Upper lobe of left lung (tissue), 6 donors: ENCODE measurements at regions not wholly inside any gene's neighbourhood (a gene's known extent, or its start where the extent isn't known, plus 50 kb on each side); places are given as distances from the start of the nearest gene placed in this dataset.

Experiments used
- ATAC-seq, 2 donors: fragments of 200-7000 bp; cut with Tn5 transposase; one replicate each; pipeline ENCODE4 v1.9.1; 2022; ENCODE audit warnings: mild to moderate bottlenecking in 2 of 2, moderate library complexity in 2 of 2; ENCODE audit not compliant: low FRiP score in 2 of 2
- DNase-seq, 2 donors: peaks; one replicate each; pipeline ENCODE4 v3.0.0-alpha.2; 2019 to 2020
- H3K27ac ChIP-seq, 4 donors: fragments of 200-600 bp; sonication (generic); one replicate each; pipeline ENCODE4 v1.5.1; 2016 to 2019
- H3K27me3 ChIP-seq, 4 donors: fragments of 200-600 bp; sonication (generic); one replicate each; pipeline ENCODE4 v1.5.1; 2017 to 2019
- H3K36me3 ChIP-seq, 4 donors: fragments of 200-600 bp; sonication (generic); one replicate each; pipeline ENCODE4 v1.5.1; 2016 to 2019
- H3K4me1 ChIP-seq, 4 donors: fragments of 200-600 bp; sonication (generic); one replicate each; pipeline ENCODE4 v1.5.1; 2018 to 2019
- H3K4me3 ChIP-seq, 4 donors: fragments of 200-600 bp; sonication (generic); one replicate each; pipeline ENCODE4 v1.5.1; 2017 to 2019; ENCODE audit warnings: mild to moderate bottlenecking in 2 of 4, moderate library complexity in 1 of 4
- H3K9me3 ChIP-seq, 4 donors: fragments of 200-600 bp; sonication (generic); one replicate each; pipeline ENCODE4 v1.5.1; 2018 to 2019
- EP300 ChIP-seq, 4 donors: sonication (generic); formaldehyde crosslinking; IDR thresholded peaks; one replicate each; pipeline ENCODE4 v1.5.1; 2017; ENCODE audit warnings: antibody characterized with exemption in 4 of 4, control low read depth in 2 of 4
- POLR2A ChIP-seq, 4 donors: fragments of 450-650 bp; IDR thresholded peaks; one replicate each; pipeline ENCODE4 v1.5.1; 2016 to 2017; ENCODE audit warnings: antibody characterized with exemption in 4 of 4, mild to moderate bottlenecking in 2 of 4
- POLR2AphosphoS5 ChIP-seq, 2 donors: sonication (generic); formaldehyde crosslinking; IDR thresholded peaks; one replicate each; pipeline ENCODE4 v1.5.1; 2017; ENCODE audit warnings: antibody characterized with exemption in 2 of 2
- WGBS, 2 donors: methylation state at CpG; one replicate each; pipeline ENCODE4 v1.1.5; 2017 to 2018; 5-methylcytosine and 5-hydroxymethylcytosine counted together
- TF ChIP-seq, protein P1 (sequence below), 6 experiments: fragments of 450-650 bp in 4 of 6; fragments of 200-600 bp in 2 of 6; sonication (generic) in 2 of 6; IDR thresholded peaks; one replicate each; pipeline ENCODE4 v1.5.1; 2016 to 2019; ENCODE audit warnings: antibody characterized with exemption in 6 of 6
- donor health status: DM: no; HTN: no; CAD: no; lungs with moderate emphysema.
- donor health status: DM: no; HTN: yes; CAD: no; lungs with severe emphysema.

- Histone ChIP-seq H3K4me3 (no peak overlapping the region), H3K27ac (no peak overlapping the region), H3K4me1 (peaks cover 0 to 8% (median 2%) of the 10 kb centered on the region in 4 donors), H3K36me3 (no peaks in the 10 kb centered on the region), H3K9me3 (no peaks in the 10 kb centered on the region), H3K27me3 (no peaks in the 10 kb centered on the region)
- TF ChIP-seq, protein P1, sequence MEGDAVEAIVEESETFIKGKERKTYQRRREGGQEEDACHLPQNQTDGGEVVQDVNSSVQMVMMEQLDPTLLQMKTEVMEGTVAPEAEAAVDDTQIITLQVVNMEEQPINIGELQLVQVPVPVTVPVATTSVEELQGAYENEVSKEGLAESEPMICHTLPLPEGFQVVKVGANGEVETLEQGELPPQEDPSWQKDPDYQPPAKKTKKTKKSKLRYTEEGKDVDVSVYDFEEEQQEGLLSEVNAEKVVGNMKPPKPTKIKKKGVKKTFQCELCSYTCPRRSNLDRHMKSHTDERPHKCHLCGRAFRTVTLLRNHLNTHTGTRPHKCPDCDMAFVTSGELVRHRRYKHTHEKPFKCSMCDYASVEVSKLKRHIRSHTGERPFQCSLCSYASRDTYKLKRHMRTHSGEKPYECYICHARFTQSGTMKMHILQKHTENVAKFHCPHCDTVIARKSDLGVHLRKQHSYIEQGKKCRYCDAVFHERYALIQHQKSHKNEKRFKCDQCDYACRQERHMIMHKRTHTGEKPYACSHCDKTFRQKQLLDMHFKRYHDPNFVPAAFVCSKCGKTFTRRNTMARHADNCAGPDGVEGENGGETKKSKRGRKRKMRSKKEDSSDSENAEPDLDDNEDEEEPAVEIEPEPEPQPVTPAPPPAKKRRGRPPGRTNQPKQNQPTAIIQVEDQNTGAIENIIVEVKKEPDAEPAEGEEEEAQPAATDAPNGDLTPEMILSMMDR (IDR thresholded peaks at IDR 0.05): no peak
- no peak for TF ChIP-seq POLR2AphosphoS5 (IDR thresholded peaks at IDR 0.05)
- no peak for TF ChIP-seq POLR2A (IDR thresholded peaks at IDR 0.05)
- TF ChIP-seq EP300 (IDR thresholded peaks at IDR 0.05): no peak
- no peak for DNase-seq
- ATAC-seq: no peak
- 72 to 77% methylated on average over 3 of the region's 3 CpGs for WGBS, 2 donors
Observed at GRCh38 chr7:116420003-116420402, 79.5 kb upstream of the CAV2 start.

- H3K9me3 ChIP-seq: no peaks in the 10 kb centered on the region
- WGBS, 2 donors: 67 to 84% methylated on average over 1 of the region's 1 CpG
- ATAC-seq (no peak), DNase-seq (no peak)
- no peaks in the 10 kb centered on the region for H3K36me3 ChIP-seq
- TF ChIP-seq POLR2A (IDR thresholded peaks at IDR 0.05) (no peak), EP300 (IDR thresholded peaks at IDR 0.05) (no peak), POLR2AphosphoS5 (IDR thresholded peaks at IDR 0.05) (no peak)
- TF ChIP-seq, protein P1 (IDR thresholded peaks at IDR 0.05): no peak
- H3K4me3 ChIP-seq: no peak overlapping the region
- no peaks in the 10 kb centered on the region for H3K27me3 ChIP-seq
- H3K27ac ChIP-seq: no peak overlapping the region
- peaks cover 0 to 8% (median 4%) of the 10 kb centered on the region in 4 donors for H3K4me1 ChIP-seq
Observed at GRCh38 chr7:116421298-116421697, 78.2 kb upstream of the CAV2 start.

GRCh38 chr7:116422683-116423082 is 76.9 kb upstream of the CAV2 start:
- no peak for ATAC-seq
- no peak overlapping the region for H3K27ac ChIP-seq
- no peaks in the 10 kb centered on the region for H3K9me3 ChIP-seq
- TF ChIP-seq POLR2A (IDR thresholded peaks at IDR 0.05): no peak
- TF ChIP-seq POLR2AphosphoS5 (IDR thresholded peaks at IDR 0.05): no peak
- TF ChIP-seq, protein P1 (IDR thresholded peaks at IDR 0.05): no peak
- TF ChIP-seq EP300 (IDR thresholded peaks at IDR 0.05): no peak
- no peaks in the 10 kb centered on the region for H3K36me3 ChIP-seq
- H3K27me3 ChIP-seq: no peaks in the 10 kb centered on the region
- peaks cover 0 to 12% (median 2%) of the 10 kb centered on the region in 4 donors for H3K4me1 ChIP-seq
- no peak overlapping the region for H3K4me3 ChIP-seq
- no peak for DNase-seq

DNA sequence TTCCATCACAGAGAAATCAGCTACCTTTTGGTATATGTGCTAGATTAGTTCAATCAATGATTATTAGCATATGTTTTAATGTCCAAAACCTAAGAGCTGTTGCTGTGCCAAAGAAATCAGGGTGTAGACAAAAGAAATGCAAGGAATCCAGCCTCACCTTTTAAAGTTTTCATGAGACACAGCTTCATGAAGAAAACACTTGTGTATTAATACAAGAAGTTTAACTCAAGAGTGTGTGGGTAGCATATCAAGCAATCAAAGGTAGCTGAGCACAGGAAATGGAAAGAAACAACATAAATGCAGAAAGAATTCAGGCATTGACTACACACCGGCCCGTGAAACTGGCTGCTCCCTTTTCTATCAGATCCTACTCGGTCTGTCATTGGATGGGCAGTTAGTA is 76.0 kb upstream of the CAV2 start:
- Histone ChIP-seq H3K27ac (peak overlapping the region in 3 of 4 donors; percentile 2 to 56 (median 6)), H3K4me1 (peaks cover 0 to 12% (median 0%) of the 10 kb centered on the region in 4 donors), H3K9me3 (no peaks in the 10 kb centered on the region), H3K36me3 (no peaks in the 10 kb centered on the region), H3K4me3 (no peak overlapping the region), H3K27me3 (no peaks in the 10 kb centered on the region)
- 44 to 51% methylated on average over 3 of the region's 3 CpGs for WGBS, 2 donors
- TF ChIP-seq POLR2AphosphoS5 (IDR thresholded peaks at IDR 0.05): no peak
- no peak for TF ChIP-seq EP300 (IDR thresholded peaks at IDR 0.05)
- TF ChIP-seq, protein P1 (IDR thresholded peaks at IDR 0.05): no peak
- no peak for TF ChIP-seq POLR2A (IDR thresholded peaks at IDR 0.05)
- no peak for DNase-seq
- ATAC-seq: no peak

DNA sequence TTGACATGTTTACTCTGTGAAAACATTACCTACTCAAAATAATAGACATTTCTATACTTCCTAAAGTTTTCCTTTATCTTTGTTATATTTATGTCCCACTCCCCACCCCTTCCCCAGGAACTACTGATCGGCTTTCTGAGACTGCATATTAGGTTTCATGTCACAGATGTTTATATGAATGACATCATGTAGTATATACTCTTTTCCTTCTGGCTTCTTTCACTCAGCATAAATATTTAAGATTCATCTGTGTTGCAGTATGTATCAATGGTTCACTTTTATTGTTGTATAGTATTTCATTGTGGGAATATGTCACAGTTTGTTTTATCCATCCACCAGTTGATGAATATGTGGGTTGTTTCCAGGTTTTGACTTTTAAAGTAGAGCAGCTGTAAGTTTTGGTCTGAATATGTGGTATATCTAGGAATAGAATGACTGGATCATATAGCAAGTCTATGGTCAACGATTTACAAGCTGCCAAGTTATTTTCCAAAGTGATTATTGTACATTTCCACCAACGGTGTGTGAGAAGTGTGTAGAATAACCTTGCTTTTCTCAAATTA is 73.8 kb upstream of the CAV2 start:
- H3K27me3 ChIP-seq: no peaks in the 10 kb centered on the region
- no peaks in the 10 kb centered on the region for H3K9me3 ChIP-seq
- ATAC-seq (no peak), DNase-seq (no peak)
- no peak for TF ChIP-seq EP300 (IDR thresholded peaks at IDR 0.05)
- TF ChIP-seq POLR2A (IDR thresholded peaks at IDR 0.05): no peak
- no peak for TF ChIP-seq POLR2AphosphoS5 (IDR thresholded peaks at IDR 0.05)
- TF ChIP-seq, protein P1 (IDR thresholded peaks at IDR 0.05): no peak
- no peaks in the 10 kb centered on the region for H3K36me3 ChIP-seq
- WGBS, 2 donors: 76 to 77% methylated on average over 3 of the region's 3 CpGs
- H3K4me1 ChIP-seq: peaks cover 0 to 12% (median 0%) of the 10 kb centered on the region in 4 donors
- no peak overlapping the region for H3K27ac ChIP-seq
- no peak overlapping the region for H3K4me3 ChIP-seq
